ENCODE measurements at regions not wholly inside any gene's neighbourhood (a gene's known extent, or its start where the extent isn't known, plus 50 kb on each side); places are given as distances from the start of the nearest gene placed in this dataset.

DNA sequence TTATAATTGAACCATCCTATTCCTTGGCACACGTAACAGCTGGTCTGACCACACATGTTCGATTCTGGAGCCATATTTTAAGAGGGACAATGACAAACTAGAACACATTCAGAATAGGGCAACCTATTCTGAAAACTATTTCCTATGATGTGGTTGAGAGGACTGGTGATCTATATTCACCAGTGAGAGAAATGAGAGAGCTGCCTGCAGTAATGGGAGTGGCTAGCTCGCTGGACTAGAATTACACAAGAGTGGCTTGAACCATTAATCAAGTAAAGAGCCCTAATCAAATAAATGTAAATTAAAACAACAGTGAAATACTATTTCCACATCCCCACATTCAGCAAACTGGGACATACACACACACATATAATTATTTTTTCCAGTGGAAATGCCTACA is 55.3 kb upstream of the LY86 start:
- DNase-seq: no peak

DNA sequence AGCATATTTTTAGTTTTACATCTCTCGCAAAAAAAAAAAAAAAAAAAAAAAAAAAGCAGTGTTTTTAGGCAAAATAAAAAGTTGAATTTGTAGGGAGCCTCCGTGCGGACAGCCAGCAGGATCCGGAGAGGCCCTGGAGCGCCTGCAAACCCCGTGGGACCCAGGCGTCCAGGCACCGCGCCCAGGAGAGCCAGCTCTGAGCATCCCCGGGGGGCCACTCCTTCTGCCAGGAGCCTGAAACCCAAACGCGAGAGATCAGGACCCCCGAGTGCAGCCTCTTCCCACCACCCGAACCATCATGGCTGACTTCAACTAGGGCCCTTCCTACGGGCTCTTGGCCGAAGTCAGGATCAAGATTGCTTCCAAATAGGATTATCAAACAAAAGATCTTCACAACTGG is 54.1 kb upstream of the LY86 start:
- no peak for DNase-seq

DNA sequence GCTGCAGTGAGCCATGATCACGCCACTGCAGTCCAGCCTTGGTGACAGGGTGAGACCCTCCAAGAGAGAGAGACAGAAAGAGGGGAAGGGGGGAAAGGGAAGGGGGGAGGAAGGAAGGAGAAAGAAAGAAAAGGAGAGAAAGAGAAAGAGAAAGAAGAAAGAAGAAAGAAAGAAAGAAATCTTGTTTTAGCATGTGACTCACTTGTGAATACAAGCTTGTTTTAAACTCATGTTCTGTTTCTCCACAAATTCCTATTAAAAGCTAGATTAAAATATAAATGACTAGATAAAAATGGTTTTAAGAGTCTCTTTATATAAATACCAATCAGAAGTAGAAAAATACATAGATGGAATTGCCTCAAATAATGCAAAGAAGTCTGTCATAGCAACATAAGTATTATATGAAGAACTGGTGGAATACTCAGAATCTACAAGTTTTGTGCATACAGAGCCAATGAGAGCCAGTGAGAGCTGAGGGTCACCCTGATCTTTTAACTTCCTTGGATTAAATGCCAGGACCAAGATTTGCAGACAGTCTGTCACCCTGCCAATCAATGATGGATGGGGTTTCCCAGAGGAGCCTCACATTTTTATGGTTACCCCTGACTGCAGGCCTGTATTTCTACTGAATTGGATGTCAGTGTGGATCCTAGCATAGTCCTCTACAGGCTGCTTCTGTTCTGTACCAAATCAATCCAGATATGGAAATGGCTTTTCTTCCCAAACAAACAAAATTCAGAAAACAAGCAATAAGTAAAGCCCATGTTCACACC is 50.8 kb upstream of the LY86 start:
- no peak for DNase-seq

DNA sequence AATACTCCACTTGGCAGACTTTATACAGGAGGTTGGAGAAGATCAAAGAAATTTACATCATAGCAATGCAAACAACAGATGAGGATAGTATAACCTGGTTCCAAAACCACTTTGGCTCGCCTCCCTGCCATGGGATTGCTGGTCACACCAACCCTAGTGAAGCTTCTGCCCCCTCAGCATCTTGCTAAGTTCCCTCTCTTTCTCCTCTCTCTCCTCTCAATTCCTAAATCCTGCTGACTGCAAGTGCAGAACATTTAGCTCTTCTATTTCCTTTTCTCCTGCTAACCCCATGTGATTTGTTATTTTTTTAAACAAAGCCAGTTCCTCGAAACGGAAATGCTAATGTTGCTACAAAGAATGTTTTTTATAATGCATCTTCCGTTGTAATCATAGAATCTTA is 50.3 kb upstream of the LY86 start:
- no peak for DNase-seq

Measured in stimulated activated CD4-positive, alpha-beta T cell treated with anti-CD3 and anti-CD28 coated beads, Interleukin-2, amount 100 ng/mL, for 48 hours (primary cell).